ENCODE measurements at regions not wholly inside any gene's neighbourhood (a gene's known extent, or its start where the extent isn't known, plus 50 kb on each side); places are given as distances from the start of the nearest gene placed in this dataset.

DNA sequence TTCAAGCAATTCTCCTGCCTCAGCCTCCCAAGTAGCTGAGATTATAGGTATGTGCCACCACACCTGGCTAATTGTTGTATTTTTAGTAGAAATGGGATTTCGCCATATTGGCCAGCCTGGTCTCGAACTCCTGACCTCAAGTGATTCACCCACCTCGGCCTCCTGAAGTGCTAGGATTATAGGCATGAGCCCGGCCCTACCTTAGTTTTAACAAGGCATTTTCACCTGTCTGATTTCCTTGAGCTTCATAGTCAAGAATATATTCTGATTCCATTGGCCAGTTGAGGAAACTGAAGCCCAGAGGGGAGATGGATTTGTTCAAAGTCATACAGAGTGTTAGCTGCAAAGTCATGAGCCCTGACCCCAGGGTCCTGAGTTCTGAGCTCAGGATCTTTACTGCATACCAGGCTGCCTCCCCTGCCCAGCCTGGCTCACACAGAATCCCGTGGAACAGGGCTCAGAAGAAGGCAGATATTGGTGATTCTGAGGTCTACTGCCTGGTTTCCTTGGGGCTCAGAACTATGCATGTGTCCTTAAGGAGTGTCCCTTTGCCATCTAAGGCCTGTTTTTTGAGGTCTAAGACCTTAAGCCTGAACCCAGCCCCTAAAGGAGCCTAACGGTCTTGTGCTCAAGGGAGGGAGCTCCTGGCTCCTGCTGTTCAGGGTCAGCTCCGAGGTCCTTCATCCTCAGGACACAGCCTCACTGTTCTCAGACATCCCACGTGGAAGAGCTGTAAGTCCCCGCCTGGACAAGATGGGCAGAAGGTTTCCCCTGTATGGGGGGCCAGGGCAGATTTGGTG lies 134.4 kb downstream of the SMAD6 start:
- TF ChIP-seq, protein P1, sequence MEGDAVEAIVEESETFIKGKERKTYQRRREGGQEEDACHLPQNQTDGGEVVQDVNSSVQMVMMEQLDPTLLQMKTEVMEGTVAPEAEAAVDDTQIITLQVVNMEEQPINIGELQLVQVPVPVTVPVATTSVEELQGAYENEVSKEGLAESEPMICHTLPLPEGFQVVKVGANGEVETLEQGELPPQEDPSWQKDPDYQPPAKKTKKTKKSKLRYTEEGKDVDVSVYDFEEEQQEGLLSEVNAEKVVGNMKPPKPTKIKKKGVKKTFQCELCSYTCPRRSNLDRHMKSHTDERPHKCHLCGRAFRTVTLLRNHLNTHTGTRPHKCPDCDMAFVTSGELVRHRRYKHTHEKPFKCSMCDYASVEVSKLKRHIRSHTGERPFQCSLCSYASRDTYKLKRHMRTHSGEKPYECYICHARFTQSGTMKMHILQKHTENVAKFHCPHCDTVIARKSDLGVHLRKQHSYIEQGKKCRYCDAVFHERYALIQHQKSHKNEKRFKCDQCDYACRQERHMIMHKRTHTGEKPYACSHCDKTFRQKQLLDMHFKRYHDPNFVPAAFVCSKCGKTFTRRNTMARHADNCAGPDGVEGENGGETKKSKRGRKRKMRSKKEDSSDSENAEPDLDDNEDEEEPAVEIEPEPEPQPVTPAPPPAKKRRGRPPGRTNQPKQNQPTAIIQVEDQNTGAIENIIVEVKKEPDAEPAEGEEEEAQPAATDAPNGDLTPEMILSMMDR (conservative IDR thresholded peaks at IDR 0.05; ENCODE audit: low read depth, low read length) = no peak
- TF ChIP-seq RAD21 (IDR thresholded peaks at IDR 0.05; ENCODE audit: low read length) (no peak), POLR2A (IDR thresholded peaks at IDR 0.05; ENCODE audit: low read depth, low read length) (no peak), MAFK (IDR thresholded peaks at IDR 0.05; ENCODE audit: low read depth, low read length) (no peak), CHD1 (IDR thresholded peaks at IDR 0.05; ENCODE audit: low read depth, low read length) (no peak), NFE2L2 (IDR thresholded peaks at IDR 0.05; ENCODE audit: low read depth, low read length) (no peak)
- TF ChIP-seq, protein P2, sequence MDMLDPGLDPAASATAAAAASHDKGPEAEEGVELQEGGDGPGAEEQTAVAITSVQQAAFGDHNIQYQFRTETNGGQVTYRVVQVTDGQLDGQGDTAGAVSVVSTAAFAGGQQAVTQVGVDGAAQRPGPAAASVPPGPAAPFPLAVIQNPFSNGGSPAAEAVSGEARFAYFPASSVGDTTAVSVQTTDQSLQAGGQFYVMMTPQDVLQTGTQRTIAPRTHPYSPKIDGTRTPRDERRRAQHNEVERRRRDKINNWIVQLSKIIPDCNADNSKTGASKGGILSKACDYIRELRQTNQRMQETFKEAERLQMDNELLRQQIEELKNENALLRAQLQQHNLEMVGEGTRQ (IDR thresholded peaks at IDR 0.05; ENCODE audit: low read depth, low read length) = no peak
